SK-N-SH (cell line): ENCODE measurements at regions not wholly inside any gene's neighbourhood (a gene's known extent, or its start where the extent isn't known, plus 50 kb on each side); places are given as distances from the start of the nearest gene placed in this dataset.

Experiments
- CTCF ChIA-PET: fragments of 300-600, 350-600 bp; formaldehyde crosslinking; extraction: SDS; loops from one replicate; lab custom pipeline; 2021; lab: Yijun Ruan, JAX
- POLR2A ChIA-PET: fragments of 350-600 bp; sonication (Branson Sonifier 250); formaldehyde crosslinking; extraction: SDS; loops from one replicate; lab custom pipeline; 2020; ENCODE audit warnings: antibody characterized with exemption, inconsistent platforms; lab: Yijun Ruan, JAX
- DNase-seq: peaks from one replicate; pipeline ENCODE4 v3.0.0; 2012
- H2AFZ ChIP-seq: fragments of 200-600 bp; sonication (generic); 2 replicates; pipeline ENCODE4 v1.8.1; 2016; ENCODE audit warnings: antibody characterized with exemption, mild to moderate bottlenecking, low read depth
- H3F3A ChIP-seq: fragments of 200-600 bp; sonication (generic); replicated peaks from 2 replicates; pipeline ENCODE3; 2016; ENCODE audit warnings: antibody characterized with exemption, mild to moderate bottlenecking; ENCODE audit not compliant: insufficient read depth
- H3K27ac ChIP-seq, 2 experiments: fragments of 200-500 bp in 1 of 2; fragments of 200-600 bp in 1 of 2; sonication (Bioruptor generic) in 1 of 2; sonication (generic), shearing (Covaris generic) in 1 of 2; 2 replicates each; pipeline versions ENCODE4 v1.5.1 to v1.6.1; 2014 to 2016; ENCODE audit warnings: low read depth in 2 of 2, inconsistent platforms in 1 of 2, low read length in 1 of 2, mild to moderate bottlenecking in 1 of 2, mixed read lengths in 1 of 2
- H3K27me3 ChIP-seq: fragments of 200-600 bp; sonication (generic), shearing (Covaris generic); 2 replicates; pipeline ENCODE4 v1.6.1; 2016; ENCODE audit warnings: mixed run types; ENCODE audit not compliant: insufficient read depth
- H3K36me3 ChIP-seq, 2 experiments: fragments of 200-500 bp in 1 of 2; fragments of 200-600 bp in 1 of 2; sonication (Bioruptor generic) in 1 of 2; sonication (generic) in 1 of 2; replicated peaks in 1 of 2; 2 replicates each; pipeline versions ENCODE3 to v1.5.1; 2014 to 2016; ENCODE audit warnings: low read length in 1 of 2, mild to moderate bottlenecking in 1 of 2; ENCODE audit not compliant: insufficient read depth in 2 of 2, control insufficient read depth in 1 of 2
- H3K4me1 ChIP-seq, 2 experiments: fragments of 200-500 bp in 1 of 2; fragments of 200-600 bp in 1 of 2; sonication (Bioruptor generic) in 1 of 2; sonication (generic), shearing (Covaris generic) in 1 of 2; 2 replicates each; pipeline versions ENCODE4 v1.5.1 to v1.6.1; 2014 to 2016; ENCODE audit warnings: low read depth in 1 of 2, low read length in 1 of 2, mixed run types in 1 of 2; ENCODE audit not compliant: insufficient read depth in 2 of 2, control insufficient read depth in 1 of 2
- H3K4me2 ChIP-seq: fragments of 200-600 bp; sonication (generic), shearing (Covaris generic); 2 replicates; pipeline ENCODE4 v1.6.1; 2017; ENCODE audit warnings: mixed run types
- H3K4me3 ChIP-seq, 2 experiments: fragments of 200-500 bp in 1 of 2; fragments of 200-600 bp in 1 of 2; sonication (Bioruptor generic) in 1 of 2; sonication (generic), shearing (Covaris generic) in 1 of 2; 2 replicates each; pipeline versions ENCODE4 v1.5.1 to v1.8.1; 2014 to 2016; ENCODE audit warnings: low read depth in 2 of 2, inconsistent platforms in 1 of 2, low read length in 1 of 2, mild to moderate bottlenecking in 1 of 2, mixed read lengths in 1 of 2, moderate library complexity in 1 of 2
- H3K79me2 ChIP-seq: fragments of 200-600 bp; sonication (generic); 2 replicates; pipeline ENCODE4 v1.8.1; 2017; ENCODE audit warnings: mild to moderate bottlenecking; ENCODE audit not compliant: insufficient read depth
- H3K9ac ChIP-seq: fragments of 200-600 bp; sonication (generic); 2 replicates; pipeline ENCODE4 v1.6.1; 2017; ENCODE audit warnings: mixed run types
- H3K9me2 ChIP-seq: fragments of 200-600 bp; sonication (generic); 2 replicates; pipeline ENCODE4 v1.6.1; 2017; ENCODE audit warnings: mixed run types
- H3K9me3 ChIP-seq: fragments of 200-600 bp; sonication (generic); 2 replicates; pipeline ENCODE4 v1.6.1; 2017; ENCODE audit warnings: mixed run types, mild to moderate bottlenecking, moderate library complexity
- H4K20me1 ChIP-seq: fragments of 200-600 bp; sonication (generic); 2 replicates; pipeline ENCODE4 v1.6.1; 2017; ENCODE audit warnings: mild to moderate bottlenecking, mixed run types; ENCODE audit not compliant: insufficient read depth
- CTCF ChIP-seq: fragments of 200-600 bp; sonication (generic); IDR thresholded peaks from 2 replicates; pipeline ENCODE4 v1.6.1; 2017; ENCODE audit warnings: antibody characterized with exemption, mild to moderate bottlenecking, moderate library complexity
- EZH2phosphoT487 ChIP-seq: fragments of 200-600 bp; sonication (generic); IDR thresholded peaks from 2 replicates; pipeline ENCODE4 v1.6.1; 2017; ENCODE audit warnings: low read depth, mixed run types, mild to moderate bottlenecking, antibody characterized with exemption, moderate library complexity, borderline replicate concordance
- FOSL2 ChIP-seq: IDR thresholded peaks from 2 replicates; pipeline ENCODE4 v1.4.0; 2012; ENCODE audit warnings: low read depth, mild to moderate bottlenecking, moderate library complexity, borderline replicate concordance
- MAX ChIP-seq: IDR thresholded peaks from 2 replicates; pipeline ENCODE4 v1.4.0; 2012; ENCODE audit warnings: low read depth
- MEF2A ChIP-seq: IDR thresholded peaks from 2 replicates; pipeline ENCODE4 v1.4.0; 2012; ENCODE audit warnings: low read depth, borderline replicate concordance
- NFIC ChIP-seq: IDR thresholded peaks from 2 replicates; pipeline ENCODE4 v1.4.0; 2012; ENCODE audit warnings: borderline replicate concordance
- NRF1 ChIP-seq: IDR thresholded peaks from 2 replicates; pipeline ENCODE4 v1.6.1; 2012; ENCODE audit warnings: low read depth, mild to moderate bottlenecking, low read length
- RCOR1 ChIP-seq: fragments of 150-350 bp; IDR thresholded peaks from 2 replicates; pipeline ENCODE4 v1.6.1; 2017; ENCODE audit warnings: antibody characterized with exemption, low read length
- REST ChIP-seq: IDR thresholded peaks from 2 replicates; pipeline ENCODE4 v1.6.1; 2012; ENCODE audit warnings: mild to moderate bottlenecking, low read depth, low read length, moderate library complexity
- RFX5 ChIP-seq: IDR thresholded peaks from 2 replicates; pipeline ENCODE4 v1.6.1; 2012; ENCODE audit warnings: mild to moderate bottlenecking, improper control_type of control experiment, low read length
- RXRA ChIP-seq: IDR thresholded peaks from 2 replicates; pipeline ENCODE4 v1.4.0; 2012; ENCODE audit warnings: low read depth, mild to moderate bottlenecking, borderline replicate concordance
- SIN3A ChIP-seq: IDR thresholded peaks from 2 replicates; pipeline ENCODE4 v1.6.1; 2012; ENCODE audit warnings: low read depth, mild to moderate bottlenecking, low read length, moderate library complexity, borderline replicate concordance
- SMC3 ChIP-seq: IDR thresholded peaks from 2 replicates; pipeline ENCODE4 v1.6.1; 2012; ENCODE audit warnings: low read depth, low read length, improper control_type of control experiment
- TAF1 ChIP-seq: IDR thresholded peaks from 2 replicates; pipeline ENCODE4 v1.6.1; 2012; ENCODE audit warnings: low read depth, mild to moderate bottlenecking, low read length, moderate library complexity, borderline replicate concordance
- TCF12 ChIP-seq: IDR thresholded peaks from 2 replicates; pipeline ENCODE4 v1.4.0; 2012
- TEAD4 ChIP-seq: IDR thresholded peaks from 2 replicates; pipeline ENCODE4 v1.4.0; 2012; ENCODE audit warnings: mild to moderate bottlenecking, borderline replicate concordance; ENCODE audit not compliant: insufficient read depth
- ZBTB33 ChIP-seq: IDR thresholded peaks from 2 replicates; pipeline ENCODE4 v1.4.0; 2012; ENCODE audit warnings: low read depth, borderline replicate concordance
- WGBS: methylation state at CpG from one replicate; pipeline ENCODE4 v1.1.6; 2017; ENCODE audit warnings: low lambda C conversion rate; 5-methylcytosine and 5-hydroxymethylcytosine counted together

GRCh38 chr5:3698412-3698811 lies 102.8 kb downstream of the IRX1 start:
- Histone ChIP-seq H3K4me2 (no peak overlapping the region), H3F3A (no peaks in the 10 kb centered on the region), H3K4me1 (no peaks in the 10 kb centered on the region), H3K27ac (no peak overlapping the region), H3K27me3 (no peaks in the 10 kb centered on the region), H3K9me2 (no peaks in the 10 kb centered on the region), H3K9me3 (no peaks in the 10 kb centered on the region), H3K4me3 (no peak overlapping the region), H2AFZ (no peak overlapping the region), H4K20me1 (no peaks in the 10 kb centered on the region), H3K36me3 (no peaks in the 10 kb centered on the region), H3K9ac (no peak overlapping the region), H3K79me2 (no peaks in the 10 kb centered on the region)
- ChIA-PET CTCF (interaction anchor here (1.6 kb wide), 1 partner anchor 9 kb away, joined by 3 read pairs; no protein-coding TSS in a partner anchor), POLR2A (no interaction called here)
- TF ChIP-seq CTCF (no peak), NRF1 (no peak), TCF12 (no peak), RXRA (no peak), MAX (no peak), NFIC (no peak), REST (no peak), TAF1 (no peak), RCOR1 (no peak), EZH2phosphoT487 (no peak), SMC3 (no peak), FOSL2 (no peak)
- 5% methylated on average over 11 of the region's 12 CpGs for WGBS
- DNase-seq, result no peak

GRCh38 chr5:3701694-3702093 lies 106.1 kb downstream of the IRX1 start:
- Histone ChIP-seq H4K20me1 (no peaks in the 10 kb centered on the region), H3K27ac (no peak overlapping the region), H3K9ac (no peak overlapping the region), H3K9me3 (no peaks in the 10 kb centered on the region), H3K27me3 (no peaks in the 10 kb centered on the region), H2AFZ (no peak overlapping the region), H3K79me2 (no peaks in the 10 kb centered on the region), H3K4me1 (no peaks in the 10 kb centered on the region), H3K4me2 (no peak overlapping the region), H3K9me2 (no peaks in the 10 kb centered on the region), H3F3A (no peaks in the 10 kb centered on the region), H3K36me3 (no peaks in the 10 kb centered on the region), H3K4me3 (no peak overlapping the region)
- CTCF ChIA-PET, result no interaction called here
- no peak for DNase-seq
- 14% methylated on average over 4 of the region's 4 CpGs for WGBS
- TF ChIP-seq MAX (no peak), TEAD4 (no peak), RFX5 (no peak), NFIC (no peak), ZBTB33 (no peak), RXRA (no peak), SIN3A (no peak), MEF2A (no peak)
- POLR2A ChIA-PET, result no interaction called here
